HepG2 (cell line): ENCODE measurements at regions not wholly inside any gene's neighbourhood (a gene's known extent, or its start where the extent isn't known, plus 50 kb on each side); places are given as distances from the start of the nearest gene placed in this dataset.
A peak's percentile ranks its signal among the peaks of the same experiment; 100 is the strongest.

Experiments
- ATAC-seq: fragments of 200-7000 bp; cut with Tn5 transposase; 3 replicates; pipeline ENCODE4 v1.9.1; 2020; ENCODE audit warnings: mild to moderate bottlenecking, moderate library complexity
- BruUV-seq: library from RNA; stranded (reverse); fragments of 400-500 nt; replicated peaks from 2 replicates; lab custom pipeline; 2021; lab: Mats Ljungman, UMichigan
- CTCF ChIA-PET: fragments of 300-600 bp; formaldehyde crosslinking; extraction: SDS; loops from one replicate; lab custom pipeline; 2021; ENCODE audit warnings: low total read pairs, inconsistent platforms, low intra/inter-chr PET ratio; lab: Yijun Ruan, JAX
- POLR2A ChIA-PET: fragments of 350-600 bp; sonication (Branson Sonifier 250); formaldehyde crosslinking; loops from one replicate; lab custom pipeline; 2020; ENCODE audit warnings: antibody characterized with exemption, inconsistent platforms; lab: Yijun Ruan, JAX
- DNase-seq: peaks from one replicate; pipeline ENCODE4 v3.0.0-alpha.2; 2015; ENCODE audit warnings: low spot score
- FAIRE-seq: peaks from 3 replicates; lab custom pipeline; 2011; peaks lifted over from hg19 to GRCh38; lab: Jason Lieb, UNC
- H2AFZ ChIP-seq: one replicate; pipeline ENCODE4 v1.6.1; 2011; ENCODE audit warnings: low read length, inconsistent platforms
- H3K27ac ChIP-seq: fragments of 300-600 bp; 3 replicates; pipeline ENCODE4 v1.8.0; 2011; ENCODE audit warnings: mixed run types, mild to moderate bottlenecking, mixed read lengths, low read length, inconsistent platforms; ENCODE audit not compliant: insufficient read depth; ENCODE audit errors: extremely low read length
- H3K27me3 ChIP-seq, 2 experiments: fragments of 200-600 bp in 1 of 2; 2 replicates in 1 of 2; 3 replicates in 1 of 2; pipeline versions ENCODE4 v1.6.0 to v1.8.0; 2011; ENCODE audit warnings: low read length in 2 of 2, mild to moderate bottlenecking in 2 of 2, moderate library complexity in 2 of 2, inconsistent platforms in 1 of 2; ENCODE audit not compliant: insufficient read depth in 2 of 2, control insufficient read depth in 1 of 2
- H3K36me3 ChIP-seq, 2 experiments: fragments of 200-600 bp in 1 of 2; replicated peaks in 1 of 2; 2 replicates in 1 of 2; 3 replicates in 1 of 2; pipeline versions ENCODE4 v1.5.1 to v1.8.0; 2011; ENCODE audit warnings: low read length in 2 of 2, inconsistent platforms in 1 of 2; ENCODE audit not compliant: insufficient read depth in 2 of 2, control insufficient read depth in 1 of 2
- H3K4me1 ChIP-seq: 2 replicates; pipeline ENCODE4 v1.5.1; 2012; ENCODE audit warnings: low read length, inconsistent platforms; ENCODE audit not compliant: insufficient read depth
- H3K4me2 ChIP-seq: 2 replicates; pipeline ENCODE4 v1.6.0; 2011; ENCODE audit warnings: low read depth, low read length, inconsistent platforms
- H3K4me3 ChIP-seq, 3 experiments: fragments of 200-600 bp in 1 of 3; sonication (generic), shearing (Covaris generic) in 1 of 3; replicated peaks in 1 of 3; 2 replicates each; pipeline ENCODE4 v1.5.1; 2011 to 2016; ENCODE audit warnings: low read length in 3 of 3, inconsistent platforms in 2 of 3, low read depth in 2 of 3, mild to moderate bottlenecking in 2 of 3, control low read depth in 1 of 3, mixed read lengths in 1 of 3; ENCODE audit not compliant: insufficient read depth in 1 of 3
- H3K79me2 ChIP-seq: one replicate; pipeline ENCODE4 v1.6.1; 2011; ENCODE audit warnings: low read length, inconsistent platforms; ENCODE audit not compliant: insufficient read depth
- H3K9ac ChIP-seq: 2 replicates; pipeline ENCODE4 v1.6.0; 2011; ENCODE audit warnings: mild to moderate bottlenecking, low read depth, low read length, inconsistent platforms; ENCODE audit not compliant: insufficient read depth
- H3K9me3 ChIP-seq: 2 replicates; pipeline ENCODE4 v1.5.1; 2012; ENCODE audit warnings: mild to moderate bottlenecking, low read length
- H4K20me1 ChIP-seq: 2 replicates; pipeline ENCODE4 v1.6.0; 2011; ENCODE audit warnings: inconsistent platforms, mild to moderate bottlenecking, low read length, moderate library complexity; ENCODE audit not compliant: insufficient read depth
- BCL6 ChIP-seq: IDR thresholded peaks from 2 replicates; pipeline ENCODE4 v1.6.1; 2016; ENCODE audit warnings: missing genetic modification reagents, missing compliant biosample characterization
- CBX5 ChIP-seq: sonication (generic); formaldehyde crosslinking; IDR thresholded peaks from 2 replicates; pipeline ENCODE4 v1.4.0; 2020; ENCODE audit warnings: missing genetic modification reagents, borderline replicate concordance
- SMARCC2 ChIP-seq: fragments of 450-650 bp; IDR thresholded peaks from 2 replicates; pipeline ENCODE4 v1.6.1; 2017; ENCODE audit warnings: antibody characterized with exemption, mild to moderate bottlenecking
- ZC3H13 ChIP-seq: sonication (generic); formaldehyde crosslinking; IDR thresholded peaks from 2 replicates; pipeline ENCODE4 v1.8.1; 2023; ENCODE audit warnings: mild to moderate bottlenecking, missing genetic modification reagents, moderate library complexity
- ZFP41 ChIP-seq: sonication (generic); formaldehyde crosslinking; IDR thresholded peaks from 2 replicates; pipeline ENCODE4 v1.4.0; 2020; ENCODE audit warnings: mild to moderate bottlenecking, missing genetic modification reagents, borderline replicate concordance
- ZNF260 ChIP-seq: sonication (generic); formaldehyde crosslinking; IDR thresholded peaks from 2 replicates; pipeline ENCODE4 v1.4.0; 2020; ENCODE audit warnings: missing genetic modification reagents, low read depth, mild to moderate bottlenecking, borderline replicate concordance
- ZNF3 ChIP-seq: IDR thresholded peaks from 2 replicates; pipeline ENCODE4 v1.7.0; 2017; ENCODE audit warnings: inconsistent platforms
- ZNF644 ChIP-seq: IDR thresholded peaks from 2 replicates; pipeline ENCODE4 v1.6.1; 2016; ENCODE audit warnings: low read depth
- WGBS: methylation state at CpG from one replicate; pipeline ENCODE4 v1.1.6; 2017; ENCODE audit warnings: low lambda C conversion rate; 5-methylcytosine and 5-hydroxymethylcytosine counted together
- in situ Hi-C: cut with HindIII; loops from 2 replicates; pipeline ENCODE4 v1.10.0; 2017; ENCODE audit warnings: low pct_unique_long_range_greater_than_20kb; ENCODE audit not compliant: extremely low pct_ligation_motif_present
- intact Hi-C: fragments of 100-400 bp; cut with micrococcal nuclease; formaldehyde crosslinking; loops from one replicate; pipeline ENCODE4 v1.10.0; 2022; ENCODE audit not compliant: unreplicated experiment
- TF ChIP-seq, protein P1 (sequence below): IDR thresholded peaks from 2 replicates; pipeline ENCODE4 v1.6.1; 2016; ENCODE audit warnings: low read depth, borderline replicate concordance

GRCh38 chr7:13259930-13260329, 572.5 kb downstream of the ARL4A start:
- ATAC-seq (no peak), DNase-seq (no peak), FAIRE-seq (no peak)
- in situ Hi-C loops = loop anchor here (5.0 to 10.0 kb wide), 3 partner anchors 578 to 733 kb away; no protein-coding TSS in a partner anchor
- H3K27me3 ChIP-seq = no peaks in the 10 kb centered on the region
- ChIA-PET POLR2A (no interaction called here), CTCF (no interaction called here)
- no peaks in the 10 kb centered on the region for H3K9me3 ChIP-seq
- H3K4me3 ChIP-seq = no peak overlapping the region
- no peaks in the 10 kb centered on the region for H4K20me1 ChIP-seq
- H3K4me1 ChIP-seq = no peaks in the 10 kb centered on the region
- no TSS peak for BruUV-seq
- no peak overlapping the region for H3K27ac ChIP-seq
- H2AFZ ChIP-seq = no peak overlapping the region
- no peaks in the 10 kb centered on the region for H3K79me2 ChIP-seq
- TF ChIP-seq CBX5 (no peak), SMARCC2 (no peak), BCL6 (CRISPR knock-in tag) (no peak), ZFP41 (CRISPR knock-in tag) (no peak), ZNF260 (CRISPR knock-in tag) (no peak), ZNF3 (no peak), ZC3H13 (CRISPR knock-in tag) (no peak), ZNF644 (CRISPR knock-in tag) (no peak)
- TF ChIP-seq, protein P1, sequence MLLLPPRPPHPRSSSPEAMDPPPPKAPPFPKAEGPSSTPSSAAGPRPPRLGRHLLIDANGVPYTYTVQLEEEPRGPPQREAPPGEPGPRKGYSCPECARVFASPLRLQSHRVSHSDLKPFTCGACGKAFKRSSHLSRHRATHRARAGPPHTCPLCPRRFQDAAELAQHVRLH (CRISPR knock-in tag) = no peak
- H3K36me3 ChIP-seq = no peaks in the 10 kb centered on the region
- H3K4me2 ChIP-seq = no peak overlapping the region
- H3K9ac ChIP-seq = no peak overlapping the region
- intact Hi-C loops = loop anchor here (5.0 kb wide), 1 partner anchor 638 kb away; no protein-coding TSS in a partner anchor

- H3K4me2 ChIP-seq = no peak overlapping the region
- FAIRE-seq (peak; percentile 23), ATAC-seq (peak; percentile 57), DNase-seq (peak; percentile 32)
- ChIA-PET CTCF (interaction anchor here (1.3 to 3.1 kb wide), 6 partner anchors 576 to 739 kb away, joined by 4 to 30 read pairs (median 10); partner anchors contain the start of gene ARL4A), POLR2A (interaction anchor here (0.8 kb wide), 1 partner anchor 576 kb away, joined by 3 read pairs; the partner anchor contains the start of gene ARL4A)
- no peak overlapping the region for H2AFZ ChIP-seq
- no peaks in the 10 kb centered on the region for H3K9me3 ChIP-seq
- no peaks in the 10 kb centered on the region for H3K27me3 ChIP-seq
- under 1% methylated on average over 4 of the region's 4 CpGs for WGBS
- H3K27ac ChIP-seq = no peak overlapping the region
- no peaks in the 10 kb centered on the region for H3K4me1 ChIP-seq
- no peaks in the 10 kb centered on the region for H3K79me2 ChIP-seq
- H3K9ac ChIP-seq = no peak overlapping the region
- BruUV-seq = no TSS peak
- H4K20me1 ChIP-seq = no peaks in the 10 kb centered on the region
- intact Hi-C loops = loop anchor here (1.0 to 5.0 kb wide), 5 partner anchors 146 to 738 kb away; partner anchors contain the start of gene ARL4A
- no peak overlapping the region for H3K4me3 ChIP-seq
- in situ Hi-C loops = loop anchor here (5.0 to 10.0 kb wide), 3 partner anchors 581 to 736 kb away; no protein-coding TSS in a partner anchor
- H3K36me3 ChIP-seq = no peaks in the 10 kb centered on the region
These were observed 575.6 kb downstream of the ARL4A start for GRCh38 chr7:13262929-13263530.
